ENCODE measurements at regions not wholly inside any gene's neighbourhood (a gene's known extent, or its start where the extent isn't known, plus 50 kb on each side); places are given as distances from the start of the nearest gene placed in this dataset.

- no peaks in the 10 kb centered on the region for H3K9me3 ChIP-seq (ENCODE audit: low read depth)
- no peaks in the 10 kb centered on the region for H3K36me3 ChIP-seq (ENCODE audit: low read depth)
- TF ChIP-seq EZH2 (IDR thresholded peaks at IDR 0.05; ENCODE audit: insufficient read depth, poor library complexity, severe bottlenecking): no peak
- TF ChIP-seq EZH2phosphoT487 (IDR thresholded peaks at IDR 0.05; ENCODE audit: insufficient read depth, low read depth): no peak
- 40 to 41% methylated on average over 6 of the region's 6 CpGs for WGBS, 2 experiments (ENCODE audit: low coverage in 1 of 2, low lambda C conversion rate in 2 of 2, missing lambda C conversion rate in 2 of 2)
- no peak overlapping the region for H3K27ac ChIP-seq
- no peak for DNase-seq
- no peaks in the 10 kb centered on the region for H3K27me3 ChIP-seq (replicated peaks; ENCODE audit: insufficient read depth)
- H3K9ac ChIP-seq: no peak overlapping the region
- no peak overlapping the region for H2AFZ ChIP-seq
- H4K20me1 ChIP-seq (ENCODE audit: insufficient read depth): no peaks in the 10 kb centered on the region
- no peaks in the 10 kb centered on the region for H3K4me1 ChIP-seq (ENCODE audit: insufficient read depth)
- H3K4me2 ChIP-seq (ENCODE audit: unreplicated experiment): no peak overlapping the region
- no peaks in the 10 kb centered on the region for H3K9me2 ChIP-seq (ENCODE audit: insufficient read depth)
- in situ Hi-C loops (cut with MboI): no loop called here
- H3F3A ChIP-seq (ENCODE audit: insufficient read depth): no peaks in the 10 kb centered on the region
- no peaks in the 10 kb centered on the region for H3K79me2 ChIP-seq (ENCODE audit: insufficient read depth)
- H3K4me3 ChIP-seq: no peak overlapping the region
Observed at GRCh38 chr12:24280056-24280842, 330.8 kb upstream of the SOX5 start.

GRCh38 chr12:24278832-24279231 is 329.4 kb upstream of the SOX5 start:
- no peaks in the 10 kb centered on the region for H3K27me3 ChIP-seq (replicated peaks; ENCODE audit: insufficient read depth)
- H3F3A ChIP-seq (ENCODE audit: insufficient read depth): no peaks in the 10 kb centered on the region
- no peaks in the 10 kb centered on the region for H3K9me3 ChIP-seq (ENCODE audit: low read depth)
- H3K4me1 ChIP-seq (ENCODE audit: insufficient read depth): no peaks in the 10 kb centered on the region
- H2AFZ ChIP-seq: no peak overlapping the region
- H4K20me1 ChIP-seq (ENCODE audit: insufficient read depth): no peaks in the 10 kb centered on the region
- no peak overlapping the region for H3K27ac ChIP-seq
- no peak overlapping the region for H3K4me2 ChIP-seq (ENCODE audit: unreplicated experiment)
- no peaks in the 10 kb centered on the region; the same call in 1 of the 2 replicates for H3K9me2 ChIP-seq (ENCODE audit: insufficient read depth)
- TF ChIP-seq EZH2 (IDR thresholded peaks at IDR 0.05; ENCODE audit: insufficient read depth, poor library complexity, severe bottlenecking) (no peak), EZH2phosphoT487 (IDR thresholded peaks at IDR 0.05; ENCODE audit: insufficient read depth, low read depth) (no peak)
- DNase-seq: peak; percentile 0
- in situ Hi-C loops (cut with MboI): no loop called here
- H3K9ac ChIP-seq: no peak overlapping the region
- no peaks in the 10 kb centered on the region for H3K36me3 ChIP-seq (ENCODE audit: low read depth)
- H3K4me3 ChIP-seq: no peak overlapping the region
- no peaks in the 10 kb centered on the region for H3K79me2 ChIP-seq (ENCODE audit: insufficient read depth)

GRCh38 chr12:24270965-24271364 is 321.5 kb upstream of the SOX5 start:
- Histone ChIP-seq H3K79me2 (ENCODE audit: insufficient read depth) (no peaks in the 10 kb centered on the region), H3K9me2 (ENCODE audit: insufficient read depth) (no peaks in the 10 kb centered on the region; the same call in 1 of the 2 replicates), H3K9me3 (ENCODE audit: low read depth) (no peaks in the 10 kb centered on the region), H3K36me3 (ENCODE audit: low read depth) (no peaks in the 10 kb centered on the region), H3K4me3 (no peak overlapping the region), H3K4me1 (ENCODE audit: insufficient read depth) (no peaks in the 10 kb centered on the region), H3K27me3 (replicated peaks; ENCODE audit: insufficient read depth) (no peaks in the 10 kb centered on the region), H2AFZ (no peak overlapping the region), H3K4me2 (ENCODE audit: unreplicated experiment) (no peak overlapping the region), H3F3A (ENCODE audit: insufficient read depth) (no peaks in the 10 kb centered on the region), H4K20me1 (ENCODE audit: insufficient read depth) (no peaks in the 10 kb centered on the region), H3K9ac (no peak overlapping the region), H3K27ac (no peak overlapping the region)
- DNase-seq: no peak
- WGBS, 2 experiments (ENCODE audit: low coverage in 1 of 2, low lambda C conversion rate in 2 of 2, missing lambda C conversion rate in 2 of 2): 17 to 28% methylated on average over 2 of the region's 2 CpGs
- TF ChIP-seq EZH2phosphoT487 (IDR thresholded peaks at IDR 0.05; ENCODE audit: insufficient read depth, low read depth): no peak
- no peak for TF ChIP-seq EZH2 (IDR thresholded peaks at IDR 0.05; ENCODE audit: insufficient read depth, poor library complexity, severe bottlenecking)
- in situ Hi-C loops (cut with MboI): no loop called here

- H3K9me3 ChIP-seq (ENCODE audit: low read depth): no peaks in the 10 kb centered on the region
- no peak overlapping the region for H3K27ac ChIP-seq
- in situ Hi-C loops (cut with MboI): no loop called here
- H3K9me2 ChIP-seq (ENCODE audit: insufficient read depth): no peaks in the 10 kb centered on the region; the same call in 1 of the 2 replicates
- no peak for DNase-seq
- no peak overlapping the region for H3K4me3 ChIP-seq
- 24 to 29% methylated on average over 1 of the region's 1 CpG for WGBS, 2 experiments (ENCODE audit: low coverage in 1 of 2, low lambda C conversion rate in 2 of 2, missing lambda C conversion rate in 2 of 2)
- H3K9ac ChIP-seq: no peak overlapping the region
- no peak overlapping the region for H2AFZ ChIP-seq
- H3K27me3 ChIP-seq (replicated peaks; ENCODE audit: insufficient read depth): no peaks in the 10 kb centered on the region
- H4K20me1 ChIP-seq (ENCODE audit: insufficient read depth): no peaks in the 10 kb centered on the region
- no peaks in the 10 kb centered on the region for H3K36me3 ChIP-seq (ENCODE audit: low read depth)
- no peaks in the 10 kb centered on the region for H3K4me1 ChIP-seq (ENCODE audit: insufficient read depth)
- TF ChIP-seq EZH2 (IDR thresholded peaks at IDR 0.05; ENCODE audit: insufficient read depth, poor library complexity, severe bottlenecking): no peak
- no peak for TF ChIP-seq EZH2phosphoT487 (IDR thresholded peaks at IDR 0.05; ENCODE audit: insufficient read depth, low read depth)
- no peak overlapping the region for H3K4me2 ChIP-seq (ENCODE audit: unreplicated experiment)
- no peaks in the 10 kb centered on the region for H3K79me2 ChIP-seq (ENCODE audit: insufficient read depth)
- no peaks in the 10 kb centered on the region for H3F3A ChIP-seq (ENCODE audit: insufficient read depth)
Observed at GRCh38 chr12:24270464-24270863, 321.0 kb upstream of the SOX5 start.
